NCI-H1048 (cell line): ENCODE measurements at regions not wholly inside any gene's neighbourhood (a gene's known extent, or its start where the extent isn't known, plus 50 kb on each side); places are given as distances from the start of the nearest gene placed in this dataset.
A peak's percentile ranks its signal among the peaks of the same experiment; 100 is the strongest.
"Not testable (repeated sequence)": the region's sequence is repeated elsewhere in the genome, so short reads cannot be mapped to it uniquely, and the experiment has no call there.

Experiments
- DNase-seq: peaks from one replicate; lab custom pipeline; 2025; lab: John Stamatoyannopoulos, UW

- no peak for DNase-seq
Observed at GRCh38 chr9:34907044-34907443, 51.0 kb upstream of the PHF24 start.

- peak; percentile 36 for DNase-seq
Observed at GRCh38 chr9:34899535-34900158, 58.4 kb upstream of the PHF24 start.

- DNase-seq, result no peak
Observed at GRCh38 chr9:34898846-34899245, 59.2 kb upstream of the PHF24 start.

DNA sequence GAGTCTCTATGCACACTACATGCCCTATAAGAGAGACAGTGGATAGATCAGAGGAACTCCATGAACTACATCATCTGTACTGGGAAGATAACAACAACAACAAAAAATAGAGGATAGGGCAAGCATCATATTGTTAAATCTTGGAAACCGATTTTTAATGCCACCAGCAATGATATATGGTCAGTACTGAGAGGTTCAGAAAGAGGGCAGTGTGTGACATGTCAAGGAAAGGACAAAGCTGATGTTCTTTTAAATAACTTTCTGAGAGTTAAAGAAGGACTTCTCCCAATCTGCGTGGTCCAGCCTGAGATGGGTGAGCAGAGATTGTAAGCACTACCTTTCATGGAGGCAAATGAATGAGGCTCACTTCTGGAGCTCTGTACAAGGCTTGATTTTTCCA, 62.0 kb upstream of the PHF24 start:
- no peak for DNase-seq

- no peak for DNase-seq
Observed at GRCh38 chr9:34892886-34893285, 65.2 kb upstream of the PHF24 start.

- no peak for DNase-seq
Observed at GRCh38 chr9:34891386-34891785, 66.7 kb upstream of the PHF24 start.

GRCh38 chr9:34887841-34888240, 70.2 kb upstream of the PHF24 start:
- DNase-seq, result no peak

GRCh38 chr9:34884747-34885189, 73.3 kb upstream of the PHF24 start:
- no peak for DNase-seq

DNA sequence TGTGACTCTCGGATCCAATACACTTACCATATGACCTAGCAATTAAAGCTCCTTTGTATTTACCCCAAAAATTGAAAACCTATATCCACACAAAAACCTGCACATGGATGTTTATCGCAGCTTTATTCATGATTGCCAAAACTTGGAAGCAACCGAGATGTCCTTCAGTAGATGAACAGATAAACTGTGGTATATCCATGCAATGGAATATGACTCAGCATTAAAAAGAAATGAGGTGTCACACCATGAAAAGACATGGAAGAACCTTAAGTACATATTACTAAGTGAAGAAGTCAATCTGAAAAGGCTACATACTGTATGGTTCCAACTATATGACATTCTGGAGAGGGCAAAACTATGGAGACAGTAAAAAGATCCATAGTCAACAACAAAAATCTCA, 82.0 kb upstream of the PHF24 start:
- no peak for DNase-seq

GRCh38 chr9:34869390-34869789, 88.7 kb upstream of the PHF24 start:
- no peak for DNase-seq

- no peak for DNase-seq
Observed at GRCh38 chr9:34866614-34867013, 91.5 kb upstream of the PHF24 start.

GRCh38 chr9:34863426-34863825, 94.7 kb upstream of the PHF24 start:
- no peak for DNase-seq

DNA sequence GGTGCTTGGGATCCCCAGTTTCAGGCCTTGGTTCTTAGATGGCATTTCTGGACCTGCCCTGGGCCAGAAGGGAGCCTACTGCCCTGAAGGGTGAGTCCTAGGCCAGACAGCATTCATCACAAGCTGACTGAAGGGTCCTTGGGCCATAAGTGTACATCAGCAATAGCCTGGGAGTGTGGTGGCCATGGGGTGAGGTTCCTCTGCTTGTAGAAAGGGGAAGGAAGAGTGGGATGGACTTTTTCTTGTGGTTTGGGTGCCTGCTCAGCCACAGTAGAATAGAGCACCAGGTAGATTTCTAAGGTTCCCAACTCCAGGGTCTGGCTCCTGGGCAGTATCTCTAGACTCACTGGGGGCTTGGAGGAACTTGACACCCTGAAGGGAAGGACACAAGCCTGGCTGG, 95.2 kb upstream of the PHF24 start:
- DNase-seq, result no peak

DNA sequence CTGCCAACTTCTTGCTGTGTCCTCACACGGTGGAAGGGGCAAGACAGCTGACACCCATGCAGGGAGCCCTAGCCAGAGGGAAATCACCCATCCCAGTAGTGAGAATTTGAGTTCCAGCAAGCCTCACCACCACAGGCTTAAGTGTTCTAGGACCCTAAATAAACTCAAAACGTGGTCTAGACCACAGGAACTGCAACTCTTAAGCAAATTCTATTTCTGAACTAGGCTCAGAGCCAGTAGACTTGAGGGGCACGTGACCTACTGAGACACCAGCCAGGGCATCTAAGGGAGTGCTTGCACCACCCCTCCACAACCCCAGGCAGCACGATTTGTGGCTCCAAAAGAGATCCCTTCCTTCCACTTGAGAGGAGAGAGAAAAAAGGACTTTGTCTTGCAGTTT, 96.0 kb upstream of the PHF24 start:
- DNase-seq, result no peak

GRCh38 chr9:34855016-34855415, 103.1 kb upstream of the PHF24 start:
- not testable (repeated sequence) for DNase-seq

- DNase-seq, result no peak
Observed at GRCh38 chr9:34830068-34830467, 120.1 kb upstream of the CCL21 start.

GRCh38 chr9:34826999-34827538, 117.1 kb upstream of the CCL21 start:
- DNase-seq, result no peak

DNA sequence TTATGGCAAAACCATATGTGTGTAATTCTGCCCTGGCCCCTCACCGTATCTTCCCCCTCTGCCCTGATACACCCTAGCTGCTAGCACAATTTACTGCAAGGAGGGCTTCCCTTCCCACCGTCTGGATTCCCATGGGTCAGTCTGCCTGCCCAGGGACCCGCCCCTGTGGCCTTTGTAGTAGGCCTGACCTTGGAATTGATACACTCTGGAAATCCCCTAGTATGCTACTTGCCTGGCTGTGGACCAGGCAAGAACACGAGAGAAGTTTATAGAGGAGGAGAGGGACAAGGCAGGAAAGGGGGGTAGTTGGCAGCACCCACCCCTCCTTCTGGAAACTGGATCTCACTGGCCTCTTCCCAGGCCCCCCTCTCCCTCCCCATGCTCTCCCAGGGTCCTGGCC, 115.8 kb upstream of the CCL21 start:
- no peak for DNase-seq

- no peak for DNase-seq
Observed at GRCh38 chr9:34823778-34824177, 113.8 kb upstream of the CCL21 start.

GRCh38 chr9:34810187-34810524, 100.2 kb upstream of the CCL21 start:
- DNase-seq, result no peak

- no peak for DNase-seq
Observed at GRCh38 chr9:34809504-34810186, 99.7 kb upstream of the CCL21 start.

GRCh38 chr9:34802916-34803315, 93.0 kb upstream of the CCL21 start:
- no peak for DNase-seq

GRCh38 chr9:34797367-34797766, 87.4 kb upstream of the CCL21 start:
- no peak for DNase-seq

GRCh38 chr9:34796924-34797323, 87.0 kb upstream of the CCL21 start:
- DNase-seq, result no peak
